ENCODE measurements at regions not wholly inside any gene's neighbourhood (a gene's known extent, or its start where the extent isn't known, plus 50 kb on each side); places are given as distances from the start of the nearest gene placed in this dataset.

- H2AFZ ChIP-seq (ENCODE audit: low read depth, low read length) = no peak overlapping the region
- no peak overlapping the region for H3K4me2 ChIP-seq (ENCODE audit: insufficient read depth, low read length)
- H4K20me1 ChIP-seq (replicated peaks; ENCODE audit: control insufficient read depth, extremely low read depth, insufficient read depth, low read length) = no peaks in the 10 kb centered on the region
- no peaks in the 10 kb centered on the region for H3K9me1 ChIP-seq (replicated peaks; ENCODE audit: control insufficient read depth, extremely low read depth, insufficient read depth, low read length)
- H3K36me3 ChIP-seq (ENCODE audit: control insufficient read depth in 2 of 2, extremely low read depth in 1 of 2, insufficient read depth in 2 of 2, low read length in 2 of 2) = no peaks in the 10 kb centered on the region
- BruUV-seq (replicated peaks) = no TSS peak
- no peaks in the 10 kb centered on the region for H3K79me2 ChIP-seq (ENCODE audit: control insufficient read depth, insufficient read depth, low read length)
- no peak for TF ChIP-seq JUN (IDR thresholded peaks at IDR 0.05; ENCODE audit: borderline replicate concordance, insufficient read depth, insufficient read length, low read depth)
- TF ChIP-seq EZH2 (IDR thresholded peaks at IDR 0.05; ENCODE audit: borderline replicate concordance, low read depth, low read length, severe bottlenecking) = no peak
- TF ChIP-seq FOS (IDR thresholded peaks at IDR 0.05; ENCODE audit: borderline replicate concordance, insufficient read depth, low read length) = no peak
- no peak for TF ChIP-seq POLR2A (IDR thresholded peaks at IDR 0.05; ENCODE audit: low read depth, low read length)
- no peak for TF ChIP-seq GATA2 (IDR thresholded peaks at IDR 0.05; ENCODE audit: insufficient read depth, insufficient read length, low read depth, low read length)
- TF ChIP-seq POLR2AphosphoS5 (IDR thresholded peaks at IDR 0.05; ENCODE audit: insufficient read depth, low read depth, low read length) = no peak
- no peak for TF ChIP-seq CTCF (IDR thresholded peaks at IDR 0.05; ENCODE audit: extremely low read depth in 1 of 2, insufficient read depth in 1 of 2, low read depth in 1 of 2, low read length in 2 of 2)
- TF ChIP-seq MYC (IDR thresholded peaks at IDR 0.05; ENCODE audit: low read depth, low read length) = no peak
- no peak for TF ChIP-seq MAX (IDR thresholded peaks at IDR 0.05; ENCODE audit: insufficient read depth, insufficient read length)
- dilution Hi-C loops (cut with MboI; ENCODE audit: extremely low pct_ligation_motif_present, low sequenced_read_pairs) = no loop called here
- no peaks in the 10 kb centered on the region for H3K4me1 ChIP-seq (ENCODE audit: control insufficient read depth, extremely low read depth, insufficient read depth, low read length)
- no peak overlapping the region for H3K27ac ChIP-seq (ENCODE audit: insufficient read depth, low read depth, low read length)
- H3K9ac ChIP-seq (replicated peaks; ENCODE audit: extremely low read depth, insufficient read depth, low read length) = no peak overlapping the region
- H3K27me3 ChIP-seq (ENCODE audit: control insufficient read depth in 2 of 2, insufficient read depth in 2 of 2, low read length in 2 of 2) = no peaks in the 10 kb centered on the region
- POLR2A ChIA-PET = no interaction called here
- no peaks in the 10 kb centered on the region for H3K9me3 ChIP-seq (replicated peaks; ENCODE audit: control insufficient read depth, insufficient read depth, low read length)
- H3K4me3 ChIP-seq (replicated peaks in 1 of 3; ENCODE audit: insufficient read depth in 1 of 3, low read depth in 1 of 3, low read length in 3 of 3) = no peak overlapping the region
- CTCF ChIA-PET = no interaction called here
- intact Hi-C loops (cut with micrococcal nuclease) = no loop called here
- DNase-seq (ENCODE audit: low read depth, low spot score) (no peak), FAIRE-seq (no peak)
Measured at GRCh38 chr2:66698576-66699239, 263.8 kb downstream of the MEIS1 start.

Data from endothelial cell of umbilical vein (primary cell).